Breast epithelium (tissue), 4 donors: ENCODE measurements at regions not wholly inside any gene's neighbourhood (a gene's known extent, or its start where the extent isn't known, plus 50 kb on each side); places are given as distances from the start of the nearest gene placed in this dataset.

ENCODE experiments used
- DNase-seq, 2 donors: peaks; one replicate each; pipeline ENCODE4 v3.0.0-alpha.2; 2019; ENCODE audit warnings: low spot score in 2 of 2
- H3K27ac ChIP-seq, 2 donors: fragments of 200-600 bp; sonication (generic) in 1 of 2; one replicate each; pipeline ENCODE4 v1.5.1; 2016 to 2019; ENCODE audit warnings: mild to moderate bottlenecking in 1 of 2
- H3K27me3 ChIP-seq, 2 donors: fragments of 200-600 bp; sonication (generic) in 1 of 2; one replicate each; pipeline versions ENCODE4 v1.5.1 to v1.6.0; 2017 to 2019; ENCODE audit warnings: control low read depth in 1 of 2, mild to moderate bottlenecking in 1 of 2
- H3K36me3 ChIP-seq: fragments of 200-600 bp; one replicate; pipeline ENCODE4 v1.5.1; 2019
- H3K4me1 ChIP-seq, 2 donors: fragments of 200-600 bp; sonication (generic); one replicate each; pipeline ENCODE4 v1.5.1; 2016 to 2019; ENCODE audit warnings: control low read depth in 1 of 2
- H3K4me3 ChIP-seq, 3 donors: fragments of 200-600 bp; sonication (generic); 1 replicate in 2 of 3; 2 replicates in 1 of 3; pipeline ENCODE4 v1.5.1; 2016 to 2019; ENCODE audit warnings: mild to moderate bottlenecking in 3 of 3, moderate library complexity in 2 of 3
- H3K9me3 ChIP-seq, 2 donors: fragments of 200-600 bp; sonication (generic) in 1 of 2; one replicate each; pipeline ENCODE4 v1.5.1; 2016 to 2019; ENCODE audit warnings: control low read depth in 1 of 2
- CTCF ChIP-seq, 3 donors: fragments of 450-650 bp; IDR thresholded peaks; one replicate each; pipeline ENCODE4 v1.5.1; 2016 to 2017; ENCODE audit warnings: antibody characterized with exemption in 3 of 3, mild to moderate bottlenecking in 3 of 3, moderate library complexity in 3 of 3
- POLR2A ChIP-seq: fragments of 450-650 bp; IDR thresholded peaks from one replicate; pipeline ENCODE4 v1.6.1; 2016; ENCODE audit warnings: antibody characterized with exemption, mild to moderate bottlenecking, moderate library complexity
- POLR2AphosphoS5 ChIP-seq, 3 donors: sonication (generic); formaldehyde crosslinking; IDR thresholded peaks; one replicate each; pipeline ENCODE4 v1.6.1; 2017; ENCODE audit warnings: antibody characterized with exemption in 3 of 3
- intact Hi-C: fragments of 100-400 bp; cut with DNase I; formaldehyde crosslinking; loops from one replicate; pipeline ENCODE4 v1.15.1; 2023; ENCODE audit warnings: low total_unique reads

DNA sequence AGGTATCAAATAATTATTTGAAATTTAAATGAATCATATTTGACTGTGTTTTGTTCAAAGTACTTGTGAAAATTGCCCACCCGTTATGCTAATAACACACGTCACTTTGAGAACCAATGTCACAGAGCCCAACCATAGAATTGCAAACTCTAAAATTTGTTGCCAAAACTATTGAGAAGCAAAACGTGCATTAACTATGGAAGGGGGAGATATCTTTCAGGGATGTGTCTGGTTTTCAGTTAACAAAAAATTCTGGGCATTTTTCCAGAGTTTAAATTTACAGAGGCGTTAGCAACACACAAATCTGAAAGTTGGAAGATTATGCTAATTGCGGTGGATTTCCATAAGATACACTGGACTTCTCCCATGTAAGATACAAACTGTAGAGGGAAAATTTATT lies 371.8 kb upstream of the E2F7 start:
- no peaks in the 10 kb centered on the region for H3K4me1 ChIP-seq
- H3K36me3 ChIP-seq: no peaks in the 10 kb centered on the region
- no peak for TF ChIP-seq POLR2A
- no peak for TF ChIP-seq POLR2AphosphoS5 (IDR thresholded peaks at IDR 0.05)
- no peak for TF ChIP-seq CTCF (IDR thresholded peaks at IDR 0.05)
- intact Hi-C loops: no loop called here
- no peak for DNase-seq
- no peaks in the 10 kb centered on the region for H3K27me3 ChIP-seq
- no peak overlapping the region for H3K27ac ChIP-seq
- H3K9me3 ChIP-seq: no peaks in the 10 kb centered on the region
- no peak overlapping the region for H3K4me3 ChIP-seq

GRCh38 chr12:77435446-77436091 lies 370.2 kb upstream of the E2F7 start:
- H3K9me3 ChIP-seq: no peaks in the 10 kb centered on the region
- DNase-seq: no peak
- no peak overlapping the region for H3K4me3 ChIP-seq
- no peak overlapping the region for H3K27ac ChIP-seq
- no peaks in the 10 kb centered on the region for H3K27me3 ChIP-seq
- TF ChIP-seq POLR2AphosphoS5 (IDR thresholded peaks at IDR 0.05) (no peak), POLR2A (no peak), CTCF (IDR thresholded peaks at IDR 0.05) (no peak)
- H3K4me1 ChIP-seq: no peaks in the 10 kb centered on the region
- intact Hi-C loops: no loop called here
- H3K36me3 ChIP-seq: no peaks in the 10 kb centered on the region

GRCh38 chr12:77433799-77434198 lies 368.4 kb upstream of the E2F7 start:
- no peaks in the 10 kb centered on the region for H3K36me3 ChIP-seq
- intact Hi-C loops: no loop called here

DNA sequence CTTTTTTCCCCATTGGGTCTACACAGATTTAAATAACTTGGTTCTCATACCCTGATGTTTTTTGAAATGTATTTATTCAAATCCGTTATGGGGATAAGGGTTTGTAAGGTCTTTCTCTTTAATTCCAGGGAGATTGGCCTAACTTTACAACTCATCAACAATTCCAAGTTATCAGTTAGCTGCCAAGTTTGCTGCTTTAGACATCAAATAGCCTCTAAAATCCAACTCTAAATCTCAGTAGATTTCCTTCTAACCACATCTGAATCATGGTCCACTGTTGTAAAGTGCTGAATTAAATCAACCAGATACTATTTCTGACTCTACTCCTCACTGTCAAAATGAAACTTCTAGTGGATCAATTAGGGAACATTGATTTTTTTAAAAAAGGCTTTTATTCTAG lies 364.1 kb upstream of the E2F7 start:
- no peaks in the 10 kb centered on the region for H3K27me3 ChIP-seq
- H3K9me3 ChIP-seq: peaks cover 3 to 4% of the 10 kb centered on the region in 2 donors
- TF ChIP-seq POLR2A (no peak), CTCF (IDR thresholded peaks at IDR 0.05) (no peak), POLR2AphosphoS5 (IDR thresholded peaks at IDR 0.05) (no peak)
- H3K4me1 ChIP-seq: no peaks in the 10 kb centered on the region
- no peaks in the 10 kb centered on the region for H3K36me3 ChIP-seq
- intact Hi-C loops: no loop called here
- no peak overlapping the region for H3K27ac ChIP-seq
- no peak for DNase-seq
- no peak overlapping the region for H3K4me3 ChIP-seq

More at GRCh38 chr12:77433799-77434198, 368.4 kb upstream of the E2F7 start:
- H3K9me3 ChIP-seq: no peaks in the 10 kb centered on the region
- no peak for DNase-seq
- TF ChIP-seq POLR2AphosphoS5 (IDR thresholded peaks at IDR 0.05): no peak
- TF ChIP-seq POLR2A: no peak
- TF ChIP-seq CTCF (IDR thresholded peaks at IDR 0.05): no peak
- H3K4me3 ChIP-seq: no peak overlapping the region
- no peaks in the 10 kb centered on the region for H3K27me3 ChIP-seq
- H3K4me1 ChIP-seq: no peaks in the 10 kb centered on the region
- no peak overlapping the region for H3K27ac ChIP-seq

- H3K27ac ChIP-seq: no peak overlapping the region
- no peak for DNase-seq
- no peaks in the 10 kb centered on the region for H3K36me3 ChIP-seq
- H3K4me1 ChIP-seq: no peaks in the 10 kb centered on the region
- TF ChIP-seq POLR2AphosphoS5 (IDR thresholded peaks at IDR 0.05) (no peak), CTCF (IDR thresholded peaks at IDR 0.05) (no peak), POLR2A (no peak)
- H3K9me3 ChIP-seq: peaks cover 7 to 8% of the 10 kb centered on the region in 2 donors
- H3K27me3 ChIP-seq: no peaks in the 10 kb centered on the region
- no peak overlapping the region for H3K4me3 ChIP-seq
- intact Hi-C loops: no loop called here
Observed at GRCh38 chr12:77421152-77421551, 355.8 kb upstream of the E2F7 start.
